Ureter (tissue), 1 donor: ENCODE measurements at regions not wholly inside any gene's neighbourhood (a gene's known extent, or its start where the extent isn't known, plus 50 kb on each side); places are given as distances from the start of the nearest gene placed in this dataset.
"Not testable (repeated sequence)": the region's sequence is repeated elsewhere in the genome, so short reads cannot be mapped to it uniquely, and the experiment has no call there.

Experiments used
- DNase-seq: peaks from one replicate; pipeline ENCODE4 v3.0.0-alpha.2; 2020; ENCODE audit warnings: low spot score
- donor health status: DM: yes; HTN: yes; CAD: no.

DNA sequence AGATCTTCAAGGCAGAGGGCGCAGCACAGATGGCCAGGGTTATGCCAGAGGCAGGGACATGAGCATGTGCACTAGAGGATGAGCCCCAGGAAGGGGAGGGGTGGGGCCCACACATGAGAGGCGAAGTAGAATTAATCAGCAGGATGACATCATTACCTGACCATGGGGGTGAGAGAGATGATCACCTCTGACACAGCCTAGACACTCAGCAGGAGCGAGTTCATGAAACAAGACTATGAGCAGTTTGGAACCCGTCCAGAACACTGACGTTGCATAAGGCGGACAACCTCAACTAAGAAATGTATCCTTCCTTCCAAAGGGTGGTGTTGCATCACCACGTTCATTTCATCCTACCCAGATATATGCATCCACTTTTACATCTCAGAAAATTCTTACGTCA lies 446.7 kb upstream of the TENM3 start:
- DNase-seq: no peak

DNA sequence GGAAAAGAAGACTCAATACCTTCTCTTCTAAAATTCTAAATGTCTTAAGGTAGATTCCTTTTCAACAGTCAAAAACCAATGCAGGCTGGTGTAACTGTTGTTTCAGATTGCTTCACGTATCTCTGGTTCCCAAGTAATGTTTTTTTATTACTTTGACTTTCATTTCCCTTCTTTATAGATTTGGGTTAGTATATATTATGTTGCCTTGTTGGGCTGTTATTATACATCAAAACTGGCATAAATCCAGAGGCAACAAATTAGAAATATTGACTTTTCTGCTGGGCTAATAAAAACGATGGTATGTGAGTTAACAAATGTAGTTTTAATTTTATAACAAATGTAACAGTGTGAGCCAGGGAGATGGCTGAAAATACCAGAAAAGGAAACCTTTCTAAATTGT lies 444.7 kb upstream of the TENM3 start:
- DNase-seq: no peak

DNA sequence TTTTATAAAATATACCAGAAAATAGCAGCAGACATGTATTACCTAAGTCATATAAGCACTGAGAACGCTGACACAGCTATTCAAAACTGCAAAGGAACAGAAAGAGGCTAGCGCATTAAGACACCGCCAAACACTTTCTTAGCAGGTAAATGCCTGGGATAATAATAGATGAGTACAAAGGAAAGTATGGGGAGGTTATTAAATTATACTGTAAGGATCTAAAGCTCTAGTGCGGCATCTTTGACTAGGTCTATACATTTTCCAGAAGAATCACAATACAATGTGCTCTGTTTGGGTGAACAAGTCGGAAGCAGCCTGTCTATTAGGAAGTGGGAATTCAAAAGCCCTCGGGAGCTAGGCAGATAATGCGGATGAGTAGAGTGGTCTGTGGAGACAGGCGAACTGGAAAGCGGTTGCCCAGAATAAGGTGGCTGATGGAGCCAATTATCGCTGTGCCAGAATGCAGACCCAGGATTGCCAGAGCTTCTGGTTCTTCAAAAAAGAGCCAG lies 443.6 kb upstream of the TENM3 start:
- no peak for DNase-seq

DNA sequence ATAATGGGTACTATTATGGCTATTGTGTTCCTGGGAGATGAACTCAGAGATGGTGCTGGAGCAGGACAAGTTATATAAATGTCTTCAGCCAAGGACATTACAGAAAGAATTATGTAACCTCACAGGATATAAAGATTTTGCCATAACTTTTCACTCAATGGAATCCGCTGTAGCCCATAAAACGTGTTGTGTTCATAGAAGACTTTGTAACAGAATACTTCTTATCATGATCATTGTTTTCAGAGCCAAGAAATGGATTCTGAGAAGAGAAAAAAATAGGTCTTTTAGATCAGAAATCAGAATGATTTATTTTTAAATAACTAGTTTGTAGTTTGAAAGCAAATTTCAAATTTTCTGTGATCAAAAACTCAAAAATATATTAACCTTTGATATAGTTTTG lies 441.0 kb upstream of the TENM3 start:
- DNase-seq: no peak

DNA sequence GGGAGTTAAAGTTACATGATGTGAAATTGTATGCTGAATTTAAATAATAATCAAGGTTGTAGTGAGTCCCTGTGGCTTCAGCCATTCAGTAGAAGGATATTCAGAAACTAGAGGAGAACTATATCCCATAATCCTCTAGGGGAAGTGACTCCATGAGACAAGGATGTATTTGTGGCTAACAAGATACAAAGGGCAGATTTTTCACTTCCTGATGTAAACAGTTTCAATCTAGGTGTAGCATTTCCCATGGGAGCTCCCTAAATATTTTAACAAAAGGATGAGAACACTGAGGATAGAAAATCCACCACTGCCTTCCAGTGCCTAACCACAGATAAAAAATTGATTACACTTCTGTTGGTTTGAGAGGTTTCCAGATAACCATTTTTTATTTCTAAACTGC lies 435.4 kb upstream of the TENM3 start:
- no peak for DNase-seq

DNA sequence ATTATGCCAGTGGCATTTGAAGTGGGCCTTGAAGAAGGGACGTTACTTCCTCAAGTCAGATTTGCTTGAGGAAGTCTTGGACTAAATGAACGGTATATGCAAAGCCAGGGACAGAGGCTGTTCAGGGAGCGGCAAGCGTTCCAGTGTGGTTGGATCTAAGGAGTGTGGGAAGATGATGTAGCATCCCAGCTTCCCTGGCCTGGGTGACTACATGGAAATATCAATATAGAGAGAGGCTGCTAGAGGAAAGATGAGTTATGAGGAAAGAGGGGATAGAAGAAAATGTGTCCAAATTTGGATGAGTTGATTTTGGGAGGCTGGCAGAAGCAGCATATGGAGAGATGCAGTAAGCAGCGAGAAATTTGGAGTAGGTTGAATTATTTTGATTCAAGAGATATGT lies 432.5 kb upstream of the TENM3 start:
- no peak for DNase-seq

DNA sequence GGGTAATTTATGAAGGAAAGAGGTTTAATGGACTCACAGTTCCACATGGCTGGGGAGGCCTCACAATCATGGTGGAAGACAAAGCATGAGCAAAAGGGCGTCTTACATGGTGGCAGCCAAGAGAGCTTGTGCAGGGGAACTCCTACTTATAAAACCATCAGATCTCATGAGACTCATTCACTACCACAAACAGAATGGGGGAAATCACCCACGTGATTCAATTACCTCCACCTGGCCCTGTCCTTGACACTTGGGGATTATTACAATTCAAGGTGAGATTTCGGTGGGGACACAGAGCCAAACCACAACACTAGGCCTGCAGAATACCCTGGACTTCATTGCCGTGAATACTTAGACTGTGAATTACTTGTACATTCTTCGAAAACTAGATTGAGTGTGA lies 431.7 kb upstream of the TENM3 start:
- DNase-seq: not testable (repeated sequence)

DNA sequence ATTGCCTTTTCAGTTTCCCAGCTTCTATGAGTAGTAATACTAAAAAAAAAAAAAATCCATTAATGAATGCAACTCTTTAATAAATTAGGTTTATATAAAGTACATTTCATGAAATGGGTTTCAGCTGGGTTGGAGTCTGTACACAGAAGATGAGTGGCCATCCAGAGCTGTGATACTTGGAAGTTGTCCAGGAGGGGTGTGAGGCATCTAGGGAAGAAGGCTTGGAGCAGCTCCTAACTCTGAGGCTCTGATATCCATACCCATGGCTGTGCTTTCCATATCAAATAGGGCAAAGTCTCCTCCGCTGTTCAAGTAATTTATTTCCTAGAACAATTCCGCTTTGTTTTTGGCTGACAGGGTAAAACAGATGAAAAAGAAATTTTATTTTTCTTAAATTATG lies 423.3 kb upstream of the TENM3 start:
- DNase-seq: no peak

DNA sequence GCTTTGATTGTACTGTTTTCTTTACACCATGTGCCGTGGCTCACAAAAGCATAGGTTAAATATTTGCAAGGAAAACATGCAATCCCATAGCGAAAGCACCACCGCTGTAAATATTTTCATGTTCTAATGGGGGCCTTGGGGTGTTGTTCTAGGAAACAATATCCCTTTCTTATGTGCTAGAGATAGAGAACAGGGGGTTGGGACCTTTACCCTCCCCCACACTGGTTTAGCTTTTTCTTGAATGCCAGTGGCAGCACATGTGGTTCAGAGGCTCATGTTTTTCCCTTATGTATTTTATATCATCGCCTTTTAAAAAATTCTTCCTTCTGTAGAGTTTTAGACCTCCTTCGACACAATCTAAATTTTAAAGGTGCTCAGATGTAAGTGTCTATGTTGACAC lies 422.6 kb upstream of the TENM3 start:
- DNase-seq: no peak

DNA sequence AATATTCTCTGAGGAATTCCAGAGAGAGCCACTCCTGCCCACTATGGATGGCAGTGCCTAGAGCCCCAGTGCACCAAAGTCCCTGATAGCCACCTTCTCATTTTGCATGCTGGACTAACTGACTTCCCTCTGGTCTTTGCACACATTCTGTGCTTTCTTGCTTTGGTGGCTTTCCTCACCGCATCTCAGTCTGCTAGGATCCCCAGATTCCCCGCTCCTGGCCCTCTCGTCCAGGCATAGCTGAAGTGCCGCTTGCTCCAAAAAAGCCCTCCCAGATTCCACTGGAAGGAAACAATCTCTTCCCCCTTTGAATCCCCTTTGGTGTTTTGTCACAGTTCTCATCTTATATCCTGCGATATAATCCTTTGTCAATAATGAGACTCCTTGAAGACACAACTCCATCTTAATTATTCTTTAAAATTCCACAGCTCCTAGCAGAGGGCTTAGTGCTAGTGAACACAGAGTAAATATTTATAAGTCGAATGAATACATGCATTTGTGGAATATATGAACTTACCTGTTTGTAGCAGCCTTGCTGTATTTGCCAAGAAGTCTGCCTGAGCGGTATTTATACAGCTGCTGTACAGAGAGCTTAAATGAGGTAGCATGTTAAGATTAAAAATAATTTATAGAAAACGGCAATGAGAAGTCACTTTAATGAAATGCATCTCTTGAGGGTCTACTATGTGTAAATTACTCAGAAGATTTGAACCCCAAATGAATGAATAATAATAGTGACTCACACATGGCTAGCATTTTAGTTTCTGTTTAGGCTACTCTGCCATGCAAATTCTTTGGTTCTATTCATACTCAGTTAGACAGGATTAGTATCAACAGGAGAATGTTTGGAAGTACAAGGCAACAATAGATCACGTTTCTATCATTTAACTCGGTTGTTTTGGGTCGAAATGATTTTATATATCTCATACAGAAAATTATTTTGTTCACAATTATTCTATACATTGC lies 421.9 kb upstream of the TENM3 start:
- no peak for DNase-seq

DNA sequence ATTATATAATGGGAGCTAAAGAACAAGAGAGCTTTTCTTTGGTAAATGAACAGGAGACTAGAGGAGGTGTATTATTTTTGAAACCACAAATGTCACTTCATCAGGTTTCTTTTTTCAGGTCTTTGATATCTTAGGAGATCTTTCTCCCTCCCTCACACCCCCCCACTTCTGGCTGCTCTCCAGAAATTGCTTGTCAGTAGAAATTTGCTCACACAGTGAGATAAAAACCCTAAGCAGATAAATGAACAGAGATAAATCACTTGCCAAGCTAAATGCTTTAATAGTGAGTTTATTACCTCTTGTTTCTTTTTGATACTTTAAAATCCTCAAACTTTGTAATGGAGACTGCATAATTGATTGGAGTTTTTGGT lies 421.2 kb upstream of the TENM3 start:
- DNase-seq: no peak

DNA sequence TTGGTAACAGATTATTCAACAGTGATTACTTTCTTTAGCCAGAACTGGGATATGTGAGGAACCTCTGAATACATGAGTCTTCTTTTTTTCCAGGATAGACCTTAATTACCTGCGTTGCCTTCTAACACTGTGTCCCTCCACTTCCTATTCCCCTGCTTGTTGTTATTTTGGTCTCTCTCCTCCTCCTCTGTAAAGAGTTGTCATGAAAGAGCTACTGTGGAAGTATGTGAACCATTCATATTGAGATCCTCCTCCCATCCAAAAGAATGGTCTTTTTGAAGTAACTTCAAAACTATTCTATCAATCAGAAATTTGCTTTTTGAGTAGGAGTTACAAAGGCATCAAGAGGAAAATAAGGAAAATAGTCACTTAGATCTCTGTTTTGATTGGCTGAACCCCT lies 420.0 kb upstream of the TENM3 start:
- no peak for DNase-seq

DNA sequence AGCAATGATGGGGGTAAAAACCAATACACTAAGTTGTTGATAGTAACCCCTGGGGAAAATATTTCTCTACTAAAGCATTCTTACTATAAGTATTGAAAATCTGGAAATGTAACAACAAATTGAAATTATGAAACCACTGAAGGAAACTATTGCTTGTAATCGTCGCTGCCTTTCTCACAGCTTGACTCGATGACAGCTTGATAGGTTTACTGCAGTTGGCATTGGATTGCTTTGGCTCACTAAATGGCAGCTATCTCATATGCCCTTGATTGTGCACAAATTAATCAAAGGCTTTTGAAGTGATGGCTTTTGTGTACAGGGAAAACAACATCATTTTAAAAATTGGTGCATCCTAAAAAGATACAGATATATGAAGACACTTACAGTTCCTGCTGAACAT lies 419.6 kb upstream of the TENM3 start:
- DNase-seq: no peak

DNA sequence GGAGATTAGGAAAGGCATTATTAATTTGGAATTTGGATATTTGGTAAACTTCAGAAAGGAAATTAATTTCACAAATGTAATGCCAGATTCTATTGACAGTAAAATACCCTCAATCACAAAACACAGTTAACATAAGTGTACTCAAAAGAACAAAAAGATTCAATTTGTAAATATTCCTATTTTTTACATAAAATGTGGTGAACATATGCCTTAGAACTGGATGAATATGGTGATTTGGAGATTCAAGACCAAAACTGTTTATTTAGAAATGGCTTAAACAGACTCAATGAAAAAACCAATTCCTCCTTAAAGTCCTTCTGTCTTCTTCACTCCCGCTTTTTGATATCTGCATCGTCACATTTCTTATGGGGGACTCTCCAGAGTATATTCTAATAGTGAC lies 417.6 kb upstream of the TENM3 start:
- DNase-seq: no peak

DNA sequence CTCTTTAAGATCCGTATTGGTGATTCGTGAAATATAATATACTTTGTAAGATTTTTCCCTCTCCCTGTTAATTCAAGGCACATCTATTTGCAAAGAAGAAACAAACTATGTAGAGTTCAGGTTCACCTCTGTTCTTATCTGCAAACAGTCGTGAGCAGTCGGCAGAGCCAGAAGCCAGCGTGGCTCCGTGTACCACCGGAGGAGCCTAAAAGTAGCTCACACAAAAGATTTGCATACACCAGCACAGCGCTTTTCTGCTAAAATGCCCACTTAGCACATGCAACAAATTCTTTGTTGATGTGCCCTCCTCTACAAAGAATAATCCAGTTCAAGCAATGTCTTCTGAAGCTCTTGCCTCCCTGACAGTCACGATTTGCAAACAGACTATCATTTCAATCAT lies 416.0 kb upstream of the TENM3 start:
- no peak for DNase-seq

DNA sequence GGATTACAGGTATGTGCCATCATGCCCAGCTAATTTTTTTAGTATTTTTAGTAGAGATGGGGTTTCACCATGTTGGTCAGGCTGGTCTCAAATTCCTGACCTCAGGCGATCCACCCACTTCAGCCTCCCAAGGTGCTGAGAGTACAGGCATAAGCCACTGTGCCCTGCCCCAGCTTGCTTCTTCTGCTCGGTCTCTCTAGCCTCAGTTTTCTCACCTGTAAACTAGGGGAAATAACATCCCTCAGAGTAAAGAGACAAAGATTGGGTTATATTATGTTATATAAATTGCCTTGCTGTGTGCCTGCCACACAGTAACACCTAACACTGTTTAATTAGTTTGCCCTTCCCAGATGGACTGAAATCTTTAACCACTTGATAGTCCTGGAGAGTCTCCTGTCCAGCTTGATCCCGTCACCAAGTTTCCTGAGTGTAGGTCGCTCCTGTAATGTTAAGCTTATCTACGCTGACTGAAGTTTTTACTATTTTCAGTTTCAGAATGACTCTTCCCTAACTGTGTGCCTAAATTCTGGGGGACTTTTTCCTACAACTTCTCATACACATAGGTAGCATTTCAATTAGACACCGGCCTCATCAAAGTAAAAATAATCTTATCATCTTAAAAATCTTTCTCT lies 412.7 kb upstream of the TENM3 start:
- no peak for DNase-seq

DNA sequence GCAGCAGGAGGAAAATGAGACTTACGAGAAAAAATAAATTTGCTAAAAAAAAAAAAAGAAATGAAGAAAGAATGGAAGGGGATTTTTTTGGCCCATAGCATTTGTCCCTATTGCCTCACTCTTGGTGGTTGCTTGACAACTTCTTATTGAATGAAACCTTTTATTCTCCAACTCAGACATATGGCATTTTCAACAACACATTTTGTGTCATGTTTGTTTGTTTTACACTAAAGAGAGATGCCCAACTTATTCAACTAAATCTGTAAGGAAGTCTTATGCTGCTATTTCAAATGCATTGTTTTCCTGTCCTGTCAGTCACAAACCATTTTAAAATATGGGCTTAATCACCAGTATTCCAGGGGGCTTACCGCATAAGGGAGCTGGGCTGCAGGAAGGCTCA lies 409.1 kb upstream of the TENM3 start:
- DNase-seq: no peak

DNA sequence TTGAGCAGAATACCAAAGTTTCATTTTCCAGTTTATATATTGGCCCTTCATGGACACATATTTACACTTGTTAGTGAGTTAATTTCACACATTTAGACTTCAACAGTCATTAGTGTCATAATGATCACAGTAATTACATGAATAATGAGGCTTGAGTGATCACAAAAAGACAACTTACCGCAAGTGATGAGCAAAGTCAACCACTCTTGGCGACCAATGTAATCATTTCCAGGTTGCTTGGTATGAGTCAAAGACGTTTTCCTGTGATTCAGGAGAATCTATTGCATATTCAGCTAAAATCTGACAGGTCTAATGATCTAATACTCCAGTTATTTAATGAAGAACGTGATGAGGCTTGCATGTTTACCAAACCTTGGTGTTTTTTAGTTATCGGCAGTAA lies 407.9 kb upstream of the TENM3 start:
- DNase-seq: no peak

DNA sequence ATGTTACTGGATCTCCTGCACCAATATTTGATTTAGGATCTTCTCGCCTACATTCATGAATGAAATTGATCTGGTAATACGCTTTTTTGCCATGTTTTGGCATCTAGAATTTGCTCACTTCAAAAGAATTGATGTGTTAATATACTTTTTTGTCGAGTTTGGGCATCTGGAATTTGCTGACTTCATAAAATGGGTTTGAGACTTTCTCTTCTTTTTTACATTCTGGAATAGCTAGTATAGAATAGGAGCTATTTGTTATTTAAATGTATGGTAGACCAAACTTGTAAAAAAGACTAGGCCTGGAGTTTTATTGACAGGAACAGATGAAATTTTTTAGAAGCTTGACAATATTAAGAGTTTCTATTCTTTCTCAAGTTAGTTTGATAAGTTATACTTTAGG lies 404.9 kb upstream of the TENM3 start:
- DNase-seq: no peak

DNA sequence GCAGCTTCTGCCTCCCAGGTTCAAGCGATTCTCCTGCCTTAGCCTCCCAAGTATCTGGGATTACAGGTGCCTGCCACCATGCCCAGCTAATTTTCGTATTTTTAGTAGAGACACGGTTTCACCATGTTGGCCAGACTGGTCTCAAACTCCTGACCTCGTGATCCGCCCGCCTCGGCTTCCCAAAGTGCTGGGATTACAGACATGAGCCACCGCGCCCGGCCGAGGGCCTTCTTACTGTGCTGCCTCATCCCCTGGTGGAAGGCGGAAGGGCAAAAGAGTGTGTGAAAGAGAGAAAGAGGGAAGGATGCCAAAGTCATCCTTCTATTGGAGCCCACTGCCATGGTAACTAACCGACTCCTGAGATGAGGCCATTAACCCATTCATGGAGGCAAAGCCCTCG lies 399.4 kb upstream of the TENM3 start:
- not testable (repeated sequence) for DNase-seq

DNA sequence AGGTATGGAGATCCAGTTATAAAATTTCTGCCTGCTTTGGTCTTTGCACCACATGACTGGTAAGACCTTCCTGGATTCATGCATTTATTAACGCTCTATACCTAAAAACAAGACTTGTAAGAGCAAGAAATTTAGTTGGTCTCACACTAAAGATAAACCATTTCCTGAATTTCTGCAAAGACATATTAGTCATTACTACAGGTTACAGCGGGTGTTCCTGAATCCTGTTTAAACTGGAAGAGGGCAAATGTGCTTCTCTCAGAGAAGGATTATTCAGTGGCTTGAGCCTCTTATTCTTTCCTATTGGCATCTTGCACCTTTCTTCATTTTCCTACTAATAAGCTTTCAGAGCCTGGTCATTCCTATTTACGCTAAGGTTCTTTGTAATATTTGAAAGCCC lies 397.6 kb upstream of the TENM3 start:
- DNase-seq: no peak

DNA sequence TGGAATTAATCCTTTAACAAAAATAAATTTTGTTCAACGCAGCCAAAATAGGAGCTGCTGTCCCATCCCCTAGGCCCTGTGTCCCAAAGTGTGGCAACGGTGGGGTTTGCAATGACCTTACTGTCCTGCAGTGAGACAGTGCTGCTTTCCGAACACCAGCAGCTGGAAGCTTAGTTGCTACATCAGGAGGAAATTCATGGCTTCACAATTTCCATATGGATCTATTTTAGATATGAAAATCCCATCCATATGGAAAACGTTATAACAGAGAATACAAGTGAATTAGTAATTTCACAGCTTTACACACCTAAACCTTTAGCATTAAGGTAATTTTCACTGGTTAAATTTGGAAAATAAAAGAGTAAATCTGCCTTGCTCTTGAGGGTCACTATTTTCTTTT lies 396.3 kb upstream of the TENM3 start:
- no peak for DNase-seq

DNA sequence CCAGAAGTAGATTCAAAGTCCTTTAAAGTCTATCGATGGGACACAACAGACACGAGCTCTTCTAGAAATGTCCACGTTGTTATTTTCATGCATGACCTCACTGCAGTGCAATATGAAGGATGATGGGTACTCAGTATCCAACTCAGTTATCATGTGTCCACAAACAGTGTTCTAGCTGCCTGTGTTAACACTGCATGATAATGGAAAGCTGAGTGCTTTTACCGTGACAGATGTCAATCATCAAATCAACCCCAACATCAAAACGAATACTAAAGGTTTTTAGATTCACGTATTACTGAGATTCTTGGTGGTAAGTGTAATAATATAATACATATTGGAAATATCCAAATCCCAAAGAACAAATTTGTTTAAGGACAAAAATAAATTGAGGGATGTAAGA lies 394.8 kb upstream of the TENM3 start:
- DNase-seq: no peak
